ENCODE measurements at regions not wholly inside any gene's neighbourhood (a gene's known extent, or its start where the extent isn't known, plus 50 kb on each side); places are given as distances from the start of the nearest gene placed in this dataset.

GRCh38 chrY:16502733-16503214 is 1377.2 kb downstream of the CDY2B start:
- intact Hi-C loops (cut with DNase I) = no loop called here

GRCh38 chrY:16490706-16491105 is 1389.3 kb downstream of the CDY2B start:
- H3K4me3 ChIP-seq = no peak overlapping the region
- H3K9me3 ChIP-seq = no peaks in the 10 kb centered on the region
- H3K27ac ChIP-seq = no peak overlapping the region
- TF ChIP-seq POLR2AphosphoS5 (IDR thresholded peaks at IDR 0.05) (no peak), POLR2A (IDR thresholded peaks at IDR 0.05) (no peak), CTCF (IDR thresholded peaks at IDR 0.05) (no peak)
- H3K27me3 ChIP-seq (replicated peaks; ENCODE audit: insufficient read depth) = no peaks in the 10 kb centered on the region
- no peaks in the 10 kb centered on the region for H3K4me1 ChIP-seq (replicated peaks)
- WGBS = 83% methylated on average over 3 of the region's 3 CpGs
- no peaks in the 10 kb centered on the region for H3K36me3 ChIP-seq
- intact Hi-C loops (cut with DNase I) = no loop called here
- no peak for DNase-seq (ENCODE audit: low spot score)

More at GRCh38 chrY:16502733-16503214, 1377.2 kb downstream of the CDY2B start:
- H3K9me3 ChIP-seq = no peaks in the 10 kb centered on the region
- H3K4me1 ChIP-seq (replicated peaks) = no peaks in the 10 kb centered on the region
- TF ChIP-seq POLR2A (IDR thresholded peaks at IDR 0.05) (no peak), POLR2AphosphoS5 (IDR thresholded peaks at IDR 0.05) (no peak), CTCF (IDR thresholded peaks at IDR 0.05) (no peak)
- no peak overlapping the region for H3K4me3 ChIP-seq
- 92% methylated on average over 3 of the region's 3 CpGs for WGBS
- no peak for DNase-seq (ENCODE audit: low spot score)
- no peaks in the 10 kb centered on the region for H3K36me3 ChIP-seq
- H3K27me3 ChIP-seq (replicated peaks; ENCODE audit: insufficient read depth) = no peaks in the 10 kb centered on the region
- no peak overlapping the region for H3K27ac ChIP-seq

GRCh38 chrY:16486696-16487215 is 1393.3 kb downstream of the CDY2B start:
- 81% methylated on average over 2 of the region's 2 CpGs for WGBS
- Histone ChIP-seq H3K4me3 (no peak overlapping the region), H3K9me3 (no peaks in the 10 kb centered on the region), H3K36me3 (no peaks in the 10 kb centered on the region), H3K27me3 (replicated peaks; ENCODE audit: insufficient read depth) (no peaks in the 10 kb centered on the region), H3K4me1 (replicated peaks) (no peaks in the 10 kb centered on the region), H3K27ac (no peak overlapping the region)
- TF ChIP-seq CTCF (IDR thresholded peaks at IDR 0.05) (no peak), POLR2A (IDR thresholded peaks at IDR 0.05) (no peak), POLR2AphosphoS5 (IDR thresholded peaks at IDR 0.05) (no peak)
- no peak for DNase-seq (ENCODE audit: low spot score)
- intact Hi-C loops (cut with DNase I) = no loop called here

GRCh38 chrY:16480031-16480430 is 1400.0 kb downstream of the CDY2B start:
- H3K27ac ChIP-seq = no peak overlapping the region
- no peaks in the 10 kb centered on the region for H3K27me3 ChIP-seq (replicated peaks; ENCODE audit: insufficient read depth)
- intact Hi-C loops (cut with DNase I) = no loop called here
- no peak for TF ChIP-seq CTCF (IDR thresholded peaks at IDR 0.05)
- TF ChIP-seq POLR2A (IDR thresholded peaks at IDR 0.05) = no peak
- H3K9me3 ChIP-seq = no peaks in the 10 kb centered on the region
- no peak overlapping the region for H3K4me3 ChIP-seq
- no peaks in the 10 kb centered on the region for H3K4me1 ChIP-seq (replicated peaks)
- H3K36me3 ChIP-seq = no peaks in the 10 kb centered on the region
- DNase-seq (ENCODE audit: low spot score) = no peak

GRCh38 chrY:16474053-16474452 is 1406.0 kb downstream of the CDY2B start:
- H3K27ac ChIP-seq = no peak overlapping the region
- no peak for DNase-seq (ENCODE audit: low spot score)
- no peaks in the 10 kb centered on the region for H3K4me1 ChIP-seq (replicated peaks)
- no peaks in the 10 kb centered on the region for H3K36me3 ChIP-seq
- no peaks in the 10 kb centered on the region for H3K9me3 ChIP-seq
- no peak for TF ChIP-seq CTCF (IDR thresholded peaks at IDR 0.05)
- intact Hi-C loops (cut with DNase I) = no loop called here
- 48% methylated on average over 2 of the region's 2 CpGs for WGBS
- no peaks in the 10 kb centered on the region for H3K27me3 ChIP-seq (replicated peaks; ENCODE audit: insufficient read depth)
- no peak overlapping the region for H3K4me3 ChIP-seq

Data from prostate gland (tissue), 2 donors.